ENCODE measurements at regions not wholly inside any gene's neighbourhood (a gene's known extent, or its start where the extent isn't known, plus 50 kb on each side); places are given as distances from the start of the nearest gene placed in this dataset.

DNA sequence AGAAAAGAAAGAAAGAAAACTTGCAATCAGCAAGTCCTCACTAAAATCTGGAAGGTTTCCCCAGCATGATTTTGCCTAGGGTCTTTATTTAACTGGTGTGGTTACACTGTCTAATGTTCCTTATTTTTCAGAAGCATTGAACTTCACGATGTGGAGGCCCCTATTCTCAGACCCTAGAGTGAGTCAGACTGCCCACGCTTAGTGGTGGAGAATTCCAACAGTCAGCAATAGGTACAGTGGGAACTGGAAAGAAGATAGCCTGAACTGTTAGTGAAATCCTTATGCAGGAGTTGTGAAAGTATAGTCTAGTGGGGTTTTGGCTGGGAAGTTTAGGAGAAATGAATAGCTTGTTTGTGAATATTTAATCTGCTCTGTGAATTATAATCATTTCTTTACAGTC is 115.0 kb downstream of the FZD1 start:
- Histone ChIP-seq H3K9me3 (ENCODE audit: control insufficient read depth, insufficient read depth, low read depth, low read length) (no peaks in the 10 kb centered on the region), H3K4me3 (ENCODE audit: low read depth in 2 of 2, low read length in 2 of 2) (no peak overlapping the region), H3K4me1 (ENCODE audit: control insufficient read depth, insufficient read depth, low read length) (no peaks in the 10 kb centered on the region), H3K36me3 (ENCODE audit: control insufficient read depth, insufficient read depth, low read length) (no peaks in the 10 kb centered on the region), H3K27ac (ENCODE audit: low read length) (no peak overlapping the region), H3K27me3 (ENCODE audit: control insufficient read depth, insufficient read depth, low read length) (no peaks in the 10 kb centered on the region)
- ATAC-seq, result no peak
- CTCF ChIA-PET, result no interaction called here
- in situ Hi-C loops (cut with HindIII; ENCODE audit: low pct_unique_long_range_greater_than_20kb, low sequenced_read_pairs) (no loop called here), intact Hi-C loops (cut with micrococcal nuclease; ENCODE audit: unreplicated experiment) (no loop called here)
- BruUV-seq (replicated peaks), result no TSS peak
- DNase-seq (ENCODE audit: low read depth, low spot score), result no peak
- POLR2A ChIA-PET, result no interaction called here
- TF ChIP-seq, protein P1, sequence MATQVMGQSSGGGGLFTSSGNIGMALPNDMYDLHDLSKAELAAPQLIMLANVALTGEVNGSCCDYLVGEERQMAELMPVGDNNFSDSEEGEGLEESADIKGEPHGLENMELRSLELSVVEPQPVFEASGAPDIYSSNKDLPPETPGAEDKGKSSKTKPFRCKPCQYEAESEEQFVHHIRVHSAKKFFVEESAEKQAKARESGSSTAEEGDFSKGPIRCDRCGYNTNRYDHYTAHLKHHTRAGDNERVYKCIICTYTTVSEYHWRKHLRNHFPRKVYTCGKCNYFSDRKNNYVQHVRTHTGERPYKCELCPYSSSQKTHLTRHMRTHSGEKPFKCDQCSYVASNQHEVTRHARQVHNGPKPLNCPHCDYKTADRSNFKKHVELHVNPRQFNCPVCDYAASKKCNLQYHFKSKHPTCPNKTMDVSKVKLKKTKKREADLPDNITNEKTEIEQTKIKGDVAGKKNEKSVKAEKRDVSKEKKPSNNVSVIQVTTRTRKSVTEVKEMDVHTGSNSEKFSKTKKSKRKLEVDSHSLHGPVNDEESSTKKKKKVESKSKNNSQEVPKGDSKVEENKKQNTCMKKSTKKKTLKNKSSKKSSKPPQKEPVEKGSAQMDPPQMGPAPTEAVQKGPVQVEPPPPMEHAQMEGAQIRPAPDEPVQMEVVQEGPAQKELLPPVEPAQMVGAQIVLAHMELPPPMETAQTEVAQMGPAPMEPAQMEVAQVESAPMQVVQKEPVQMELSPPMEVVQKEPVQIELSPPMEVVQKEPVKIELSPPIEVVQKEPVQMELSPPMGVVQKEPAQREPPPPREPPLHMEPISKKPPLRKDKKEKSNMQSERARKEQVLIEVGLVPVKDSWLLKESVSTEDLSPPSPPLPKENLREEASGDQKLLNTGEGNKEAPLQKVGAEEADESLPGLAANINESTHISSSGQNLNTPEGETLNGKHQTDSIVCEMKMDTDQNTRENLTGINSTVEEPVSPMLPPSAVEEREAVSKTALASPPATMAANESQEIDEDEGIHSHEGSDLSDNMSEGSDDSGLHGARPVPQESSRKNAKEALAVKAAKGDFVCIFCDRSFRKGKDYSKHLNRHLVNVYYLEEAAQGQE (IDR thresholded peaks at IDR 0.05; ENCODE audit: insufficient read depth in 1 of 2, low read depth in 2 of 2, low read length in 1 of 2), result no peak
- no peak for TF ChIP-seq POLR2AphosphoS5 (IDR thresholded peaks at IDR 0.05; ENCODE audit: low read depth, low read length)

DNA sequence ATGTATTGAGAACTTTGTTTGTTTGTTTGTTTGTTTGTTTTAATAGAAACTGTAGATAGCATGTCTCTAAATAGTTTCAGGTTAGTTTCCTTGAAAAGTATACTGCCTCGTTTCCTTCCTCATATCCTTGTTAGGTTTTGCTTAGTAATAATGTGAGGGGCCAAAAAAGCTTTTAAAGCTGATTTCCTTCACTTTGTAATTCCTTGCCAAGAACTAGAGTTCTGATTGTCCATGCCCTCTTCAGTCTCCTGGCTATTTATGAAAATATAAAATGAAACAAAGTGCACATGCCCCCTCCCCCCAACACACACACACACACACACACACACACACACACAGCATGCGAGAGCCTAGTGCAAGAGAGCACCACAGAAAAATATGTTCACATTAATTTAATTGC is 115.8 kb downstream of the FZD1 start:
- H3K4me3 ChIP-seq (ENCODE audit: low read depth in 2 of 2, low read length in 2 of 2), result no peak overlapping the region
- ATAC-seq (no peak), DNase-seq (ENCODE audit: low read depth, low spot score) (no peak)
- CTCF ChIA-PET, result no interaction called here
- in situ Hi-C loops (cut with HindIII; ENCODE audit: low pct_unique_long_range_greater_than_20kb, low sequenced_read_pairs), result no loop called here
- no peaks in the 10 kb centered on the region for H3K9me3 ChIP-seq (ENCODE audit: control insufficient read depth, insufficient read depth, low read depth, low read length)
- H3K27ac ChIP-seq (ENCODE audit: low read length), result no peak overlapping the region
- no peaks in the 10 kb centered on the region for H3K27me3 ChIP-seq (ENCODE audit: control insufficient read depth, insufficient read depth, low read length)
- no peaks in the 10 kb centered on the region for H3K4me1 ChIP-seq (ENCODE audit: control insufficient read depth, insufficient read depth, low read length)
- no TSS peak for BruUV-seq (replicated peaks)
- no peaks in the 10 kb centered on the region for H3K36me3 ChIP-seq (ENCODE audit: control insufficient read depth, insufficient read depth, low read length)
- intact Hi-C loops (cut with micrococcal nuclease; ENCODE audit: unreplicated experiment), result no loop called here
- TF ChIP-seq, protein P2, sequence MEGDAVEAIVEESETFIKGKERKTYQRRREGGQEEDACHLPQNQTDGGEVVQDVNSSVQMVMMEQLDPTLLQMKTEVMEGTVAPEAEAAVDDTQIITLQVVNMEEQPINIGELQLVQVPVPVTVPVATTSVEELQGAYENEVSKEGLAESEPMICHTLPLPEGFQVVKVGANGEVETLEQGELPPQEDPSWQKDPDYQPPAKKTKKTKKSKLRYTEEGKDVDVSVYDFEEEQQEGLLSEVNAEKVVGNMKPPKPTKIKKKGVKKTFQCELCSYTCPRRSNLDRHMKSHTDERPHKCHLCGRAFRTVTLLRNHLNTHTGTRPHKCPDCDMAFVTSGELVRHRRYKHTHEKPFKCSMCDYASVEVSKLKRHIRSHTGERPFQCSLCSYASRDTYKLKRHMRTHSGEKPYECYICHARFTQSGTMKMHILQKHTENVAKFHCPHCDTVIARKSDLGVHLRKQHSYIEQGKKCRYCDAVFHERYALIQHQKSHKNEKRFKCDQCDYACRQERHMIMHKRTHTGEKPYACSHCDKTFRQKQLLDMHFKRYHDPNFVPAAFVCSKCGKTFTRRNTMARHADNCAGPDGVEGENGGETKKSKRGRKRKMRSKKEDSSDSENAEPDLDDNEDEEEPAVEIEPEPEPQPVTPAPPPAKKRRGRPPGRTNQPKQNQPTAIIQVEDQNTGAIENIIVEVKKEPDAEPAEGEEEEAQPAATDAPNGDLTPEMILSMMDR (IDR thresholded peaks at IDR 0.05), result no peak
- TF ChIP-seq TCF7L2 (IDR thresholded peaks at IDR 0.05; ENCODE audit: low read depth, low read length), result no peak
- no peak for TF ChIP-seq POLR2AphosphoS5 (IDR thresholded peaks at IDR 0.05; ENCODE audit: low read depth, low read length)
- TF ChIP-seq, protein P1 (IDR thresholded peaks at IDR 0.05; ENCODE audit: insufficient read depth in 1 of 2, low read depth in 2 of 2, low read length in 1 of 2), result no peak
- POLR2A ChIA-PET, result no interaction called here

All from Panc1 (cell line).